GM12875 (cell line): ENCODE measurements at regions not wholly inside any gene's neighbourhood (a gene's known extent, or its start where the extent isn't known, plus 50 kb on each side); places are given as distances from the start of the nearest gene placed in this dataset.

Experiments
- H3K4me3 ChIP-seq: one replicate; pipeline ENCODE4 v1.5.1; 2011; ENCODE audit warnings: low read depth, low read length, control low read depth
- TF ChIP-seq, protein P1 (sequence below): IDR thresholded peaks from 2 replicates; pipeline ENCODE4 v1.5.1; 2011; ENCODE audit warnings: low read depth, mild to moderate bottlenecking, control low read depth, inconsistent platforms, low read length, moderate library complexity, borderline replicate concordance; ENCODE audit not compliant: insufficient read depth

DNA sequence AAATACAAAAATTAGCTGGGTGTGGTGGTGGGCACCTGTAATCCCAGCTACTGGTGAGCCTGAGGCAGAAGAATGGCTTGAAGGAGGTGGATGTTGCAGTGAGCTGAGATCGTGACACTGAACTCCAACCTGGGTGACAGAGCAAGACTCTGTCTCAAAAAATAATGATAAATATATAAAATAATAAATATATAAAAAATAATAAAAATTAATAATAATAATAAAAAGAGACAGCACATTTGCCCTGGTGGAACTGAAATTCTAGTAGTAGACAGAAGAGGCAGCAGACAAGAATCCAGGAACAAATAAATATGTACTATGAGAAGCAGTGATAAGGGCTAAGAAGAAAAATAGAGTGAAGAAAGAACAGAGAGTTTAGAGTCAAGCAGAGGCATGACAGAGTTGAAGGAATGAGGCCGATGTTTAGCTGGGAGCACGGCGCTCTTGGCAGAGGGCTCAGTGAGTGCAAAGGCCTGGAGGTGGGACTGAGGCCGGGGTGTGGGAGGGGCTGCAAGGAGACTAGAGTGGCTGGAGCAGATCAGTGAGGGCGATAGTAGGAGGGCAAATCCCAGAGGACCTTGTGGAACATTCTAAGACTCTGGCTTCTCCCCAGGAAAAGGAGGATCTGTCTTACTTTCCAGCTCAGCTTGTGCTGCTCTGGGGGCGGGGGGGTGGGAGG, 410.3 kb downstream of the MN1 start:
- H3K4me3 ChIP-seq = no peak overlapping the region
- TF ChIP-seq, protein P1, sequence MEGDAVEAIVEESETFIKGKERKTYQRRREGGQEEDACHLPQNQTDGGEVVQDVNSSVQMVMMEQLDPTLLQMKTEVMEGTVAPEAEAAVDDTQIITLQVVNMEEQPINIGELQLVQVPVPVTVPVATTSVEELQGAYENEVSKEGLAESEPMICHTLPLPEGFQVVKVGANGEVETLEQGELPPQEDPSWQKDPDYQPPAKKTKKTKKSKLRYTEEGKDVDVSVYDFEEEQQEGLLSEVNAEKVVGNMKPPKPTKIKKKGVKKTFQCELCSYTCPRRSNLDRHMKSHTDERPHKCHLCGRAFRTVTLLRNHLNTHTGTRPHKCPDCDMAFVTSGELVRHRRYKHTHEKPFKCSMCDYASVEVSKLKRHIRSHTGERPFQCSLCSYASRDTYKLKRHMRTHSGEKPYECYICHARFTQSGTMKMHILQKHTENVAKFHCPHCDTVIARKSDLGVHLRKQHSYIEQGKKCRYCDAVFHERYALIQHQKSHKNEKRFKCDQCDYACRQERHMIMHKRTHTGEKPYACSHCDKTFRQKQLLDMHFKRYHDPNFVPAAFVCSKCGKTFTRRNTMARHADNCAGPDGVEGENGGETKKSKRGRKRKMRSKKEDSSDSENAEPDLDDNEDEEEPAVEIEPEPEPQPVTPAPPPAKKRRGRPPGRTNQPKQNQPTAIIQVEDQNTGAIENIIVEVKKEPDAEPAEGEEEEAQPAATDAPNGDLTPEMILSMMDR = no peak

DNA sequence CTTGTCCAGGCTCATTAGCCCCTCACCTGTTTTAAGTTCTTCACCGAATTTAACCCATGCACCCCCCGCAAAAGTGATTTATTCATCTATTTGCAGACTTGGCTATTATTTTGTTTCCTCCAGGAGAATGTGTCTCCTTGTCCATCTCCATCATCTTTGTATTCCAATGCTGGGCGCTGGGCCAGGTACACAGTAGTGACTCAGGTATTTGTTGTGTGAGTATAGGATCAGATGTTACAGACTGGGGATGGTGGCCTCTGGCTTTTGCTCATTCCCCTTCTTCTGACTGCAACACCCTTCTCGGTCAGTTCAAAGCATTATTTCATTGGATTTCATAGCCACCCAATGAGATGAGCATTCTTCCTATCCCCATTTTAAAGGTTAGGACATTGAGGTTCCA, 408.2 kb downstream of the MN1 start:
- TF ChIP-seq, protein P1 = no peak
- H3K4me3 ChIP-seq = no peak overlapping the region

DNA sequence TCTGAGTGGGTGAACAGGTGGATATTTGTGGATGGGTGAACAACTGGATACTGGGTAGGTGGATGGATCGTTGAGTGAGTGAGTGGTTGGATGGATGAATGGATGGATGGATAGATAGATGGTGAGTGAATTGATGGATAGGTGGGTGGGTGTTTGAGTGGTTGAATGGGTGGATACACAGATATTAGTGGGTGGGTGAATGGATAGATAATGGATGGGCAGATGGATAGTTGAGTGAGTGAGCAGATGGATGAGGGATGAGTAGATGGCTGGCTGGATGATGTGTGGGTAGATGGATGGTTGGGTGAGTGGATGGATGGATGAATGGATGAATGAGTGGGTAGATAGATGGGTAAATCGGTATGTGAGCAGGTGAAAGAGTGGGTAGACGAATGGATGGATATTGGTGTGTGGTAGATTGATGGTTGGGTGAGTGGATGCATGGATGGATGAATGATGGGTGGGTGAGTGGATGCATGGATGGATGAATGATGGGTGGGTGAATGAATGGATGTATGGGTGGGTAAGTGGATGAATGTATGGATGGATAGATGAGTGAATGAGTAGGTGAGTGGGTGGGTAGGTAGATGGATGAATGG, 406.7 kb downstream of the MN1 start:
- TF ChIP-seq, protein P1 = no peak
- H3K4me3 ChIP-seq = no peak overlapping the region

DNA sequence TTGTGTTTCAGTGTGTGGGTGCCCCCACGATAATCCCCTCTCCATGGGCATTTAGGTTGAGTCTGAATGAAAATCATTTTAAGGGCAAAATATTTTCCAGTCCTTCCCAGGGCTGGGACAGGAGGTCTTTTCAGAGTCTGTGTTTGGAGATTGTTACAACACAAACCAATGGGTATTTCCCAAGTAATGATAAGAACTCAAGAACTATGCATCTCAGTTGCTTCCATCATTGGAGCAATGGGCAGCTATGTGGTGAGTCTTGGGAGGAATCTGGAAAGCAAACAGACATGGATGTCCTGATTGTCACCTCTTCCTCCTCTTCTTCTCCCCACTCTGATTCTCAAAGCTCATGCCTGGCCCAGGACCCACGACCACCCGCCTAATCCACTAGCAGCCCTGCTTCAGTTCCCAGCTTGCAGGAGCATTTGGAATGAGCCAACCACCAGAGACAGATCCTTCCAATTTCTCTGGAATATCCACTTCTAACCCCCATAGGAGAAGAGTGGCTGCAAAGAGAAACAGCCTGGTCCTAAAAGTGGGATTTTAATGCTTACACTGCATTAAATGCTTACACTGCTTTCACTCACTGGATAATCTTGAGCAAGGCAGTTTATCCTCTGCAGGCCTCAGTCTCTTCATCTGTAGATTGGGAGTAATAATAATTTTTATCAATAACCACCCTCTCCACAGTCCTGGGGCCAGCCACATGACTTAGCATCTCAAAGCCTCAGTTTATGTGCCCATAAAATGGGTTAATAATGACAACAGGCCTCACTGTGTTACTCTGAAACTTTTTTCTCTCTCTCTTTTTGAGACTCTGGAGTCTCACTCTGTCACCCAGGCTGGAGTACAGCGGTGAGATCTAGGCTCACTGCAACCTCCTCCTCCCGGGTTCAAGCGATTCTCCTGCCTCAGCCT, 404.3 kb downstream of the MN1 start:
- no peak overlapping the region for H3K4me3 ChIP-seq
- TF ChIP-seq, protein P1 = no peak

DNA sequence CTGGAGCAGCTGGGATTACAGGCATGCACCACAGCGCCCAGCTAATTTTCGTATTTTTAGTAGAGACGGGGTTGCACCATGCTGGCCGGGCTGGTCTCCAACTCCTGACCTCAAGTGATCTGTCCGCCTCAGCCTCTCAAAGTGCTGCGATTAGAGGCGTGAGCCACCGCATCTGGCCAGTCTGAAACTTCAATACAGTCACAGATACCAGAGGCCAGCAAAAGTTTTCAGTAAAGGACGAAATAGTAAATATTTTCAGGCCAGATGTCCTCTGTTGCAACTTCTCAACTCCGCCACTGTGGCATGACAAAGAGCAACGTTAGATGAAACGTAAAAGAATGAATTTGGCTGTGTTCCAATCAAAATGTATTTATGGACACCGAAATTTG, 403.6 kb downstream of the MN1 start:
- TF ChIP-seq, protein P1 = no peak
- H3K4me3 ChIP-seq = no peak overlapping the region

DNA sequence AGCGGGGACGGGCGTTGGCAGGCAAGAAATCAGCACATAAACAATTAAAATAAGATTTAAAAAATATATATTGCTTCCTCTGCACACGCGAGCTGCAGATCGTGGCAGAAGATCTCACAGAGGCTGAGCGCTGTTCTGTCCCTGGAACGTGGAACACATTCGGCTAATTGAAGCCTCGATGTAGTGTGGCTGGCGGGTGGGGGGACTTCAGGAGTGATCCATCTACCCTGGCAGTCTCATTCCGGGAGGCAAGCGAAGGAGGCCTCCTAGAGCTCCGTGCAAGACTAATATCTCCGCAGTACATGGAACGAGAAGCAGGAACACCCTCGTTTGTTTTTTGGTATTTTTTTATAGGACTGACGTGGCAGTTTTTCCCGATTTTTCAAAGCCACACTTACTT, 402.4 kb downstream of the MN1 start:
- TF ChIP-seq, protein P1 = no peak
- no peak overlapping the region for H3K4me3 ChIP-seq
